Vagina (tissue), 2 donors: ENCODE measurements at regions not wholly inside any gene's neighbourhood (a gene's known extent, or its start where the extent isn't known, plus 50 kb on each side); places are given as distances from the start of the nearest gene placed in this dataset.

ENCODE experiments used
- CTCF ChIP-seq, 3 experiments: fragments of 450-650 bp in 2 of 3; fragments of 200-600 bp in 1 of 3; sonication (generic) in 1 of 3; IDR thresholded peaks; one replicate each; pipeline ENCODE4 v1.5.1; 2017 to 2019; ENCODE audit warnings: antibody characterized with exemption in 3 of 3, mild to moderate bottlenecking in 2 of 3, moderate library complexity in 2 of 3
- POLR2A ChIP-seq, 2 donors: fragments of 450-650 bp; IDR thresholded peaks; one replicate each; pipeline ENCODE4 v1.6.1; 2017; ENCODE audit warnings: antibody characterized with exemption in 2 of 2, mild to moderate bottlenecking in 2 of 2, moderate library complexity in 2 of 2
- POLR2AphosphoS5 ChIP-seq, 2 donors: sonication (generic); formaldehyde crosslinking; IDR thresholded peaks; one replicate each; pipeline ENCODE4 v1.9.0; 2017; ENCODE audit warnings: antibody characterized with exemption in 2 of 2, mild to moderate bottlenecking in 2 of 2, low read depth in 1 of 2; ENCODE audit not compliant: insufficient read depth in 1 of 2

GRCh38 chr2:59959944-59960343 is 593.5 kb downstream of the BCL11A start:
- TF ChIP-seq POLR2AphosphoS5 (IDR thresholded peaks at IDR 0.05; ENCODE audit: insufficient read depth in 1 of 2, low read depth in 1 of 2) (no peak), POLR2A (IDR thresholded peaks at IDR 0.05) (no peak), CTCF (IDR thresholded peaks at IDR 0.05) (no peak)
